ENCODE measurements at regions not wholly inside any gene's neighbourhood (a gene's known extent, or its start where the extent isn't known, plus 50 kb on each side); places are given as distances from the start of the nearest gene placed in this dataset.

DNA sequence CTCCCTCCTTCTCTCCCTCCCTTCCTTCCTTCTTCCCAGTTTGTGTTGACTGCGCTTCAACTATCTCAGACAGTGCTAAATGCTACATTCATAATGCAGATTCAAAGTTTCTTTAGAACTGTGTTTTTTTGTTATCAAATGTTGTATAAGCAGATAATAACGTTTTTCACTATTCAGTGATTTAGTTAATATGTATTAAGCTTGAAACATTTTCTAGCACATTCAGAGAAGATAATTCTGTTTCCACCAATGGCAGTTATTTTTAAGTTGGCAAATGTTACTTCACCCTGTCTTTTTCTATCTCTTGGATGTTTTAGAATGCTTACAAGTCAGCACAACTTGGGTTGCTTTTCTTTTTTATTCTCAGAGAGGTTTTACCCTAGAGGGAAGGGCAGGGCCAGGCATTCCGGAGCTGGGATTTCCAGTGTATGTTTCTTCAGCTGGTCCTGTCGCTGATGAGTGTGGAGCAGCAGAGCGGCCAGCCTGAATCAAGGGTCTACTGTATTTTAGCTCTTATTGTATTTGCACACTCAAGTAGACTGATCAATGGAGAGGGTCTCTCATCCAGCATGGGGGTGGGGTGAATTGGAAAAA, 162.3 kb upstream of the ARHGAP20 start:
- H3K14ac ChIP-seq (ENCODE audit: insufficient read depth, low read length), result no peak overlapping the region
- no peak overlapping the region for H3K23ac ChIP-seq (ENCODE audit: insufficient read length, low read depth, low read length)
- Mint-ChIP-seq H3K27me3 (ENCODE audit: low read depth) (no peaks in the 10 kb centered on the region), H3K4me1 (no peaks in the 10 kb centered on the region), H3K36me3 (ENCODE audit: insufficient read depth in 1 of 3, low read depth in 3 of 3) (no peaks in the 10 kb centered on the region), H3K9me3 (no peaks in the 10 kb centered on the region), H3K4me3 (no peak overlapping the region), H3K27ac (no peak overlapping the region)
- no peaks in the 10 kb centered on the region for H3K23me2 ChIP-seq (ENCODE audit: insufficient read length, low read depth, low read length, poor library complexity, severe bottlenecking)
- H3K79me1 ChIP-seq (ENCODE audit: insufficient read depth, low read depth, low read length, poor library complexity, severe bottlenecking), result no peaks in the 10 kb centered on the region
- H3K27me3 ChIP-seq (ENCODE audit: insufficient read depth, low read length), result no peaks in the 10 kb centered on the region
- no peak overlapping the region for H2BK20ac ChIP-seq (ENCODE audit: low read depth, low read length, poor library complexity, severe bottlenecking)
- H2BK15ac ChIP-seq (ENCODE audit: low read depth, low read length), result no peak overlapping the region; the same call in 1 of the 2 replicates
- no peak overlapping the region for H4K91ac ChIP-seq (ENCODE audit: insufficient read length, low read depth, low read length)
- no peak overlapping the region for H2AFZ ChIP-seq (ENCODE audit: low read length)
- no peak overlapping the region for H3K18ac ChIP-seq (ENCODE audit: insufficient read length, low read depth, low read length)
- TF ChIP-seq, protein P1, sequence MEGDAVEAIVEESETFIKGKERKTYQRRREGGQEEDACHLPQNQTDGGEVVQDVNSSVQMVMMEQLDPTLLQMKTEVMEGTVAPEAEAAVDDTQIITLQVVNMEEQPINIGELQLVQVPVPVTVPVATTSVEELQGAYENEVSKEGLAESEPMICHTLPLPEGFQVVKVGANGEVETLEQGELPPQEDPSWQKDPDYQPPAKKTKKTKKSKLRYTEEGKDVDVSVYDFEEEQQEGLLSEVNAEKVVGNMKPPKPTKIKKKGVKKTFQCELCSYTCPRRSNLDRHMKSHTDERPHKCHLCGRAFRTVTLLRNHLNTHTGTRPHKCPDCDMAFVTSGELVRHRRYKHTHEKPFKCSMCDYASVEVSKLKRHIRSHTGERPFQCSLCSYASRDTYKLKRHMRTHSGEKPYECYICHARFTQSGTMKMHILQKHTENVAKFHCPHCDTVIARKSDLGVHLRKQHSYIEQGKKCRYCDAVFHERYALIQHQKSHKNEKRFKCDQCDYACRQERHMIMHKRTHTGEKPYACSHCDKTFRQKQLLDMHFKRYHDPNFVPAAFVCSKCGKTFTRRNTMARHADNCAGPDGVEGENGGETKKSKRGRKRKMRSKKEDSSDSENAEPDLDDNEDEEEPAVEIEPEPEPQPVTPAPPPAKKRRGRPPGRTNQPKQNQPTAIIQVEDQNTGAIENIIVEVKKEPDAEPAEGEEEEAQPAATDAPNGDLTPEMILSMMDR (conservative IDR thresholded peaks at IDR 0.05), result no peak
- no peak overlapping the region for H3K9ac ChIP-seq (ENCODE audit: extremely low read depth, insufficient read length, low read length)
- H4K20me1 ChIP-seq (ENCODE audit: control insufficient read depth, insufficient read depth, insufficient read length), result no peaks in the 10 kb centered on the region
- H2BK120ac ChIP-seq (ENCODE audit: low read depth, low read length, poor library complexity, severe bottlenecking), result no peak overlapping the region
- DNase-seq, result no peak
- no peak overlapping the region for H3K27ac ChIP-seq (ENCODE audit: insufficient read length, low read depth, low read length)
- no peaks in the 10 kb centered on the region for H3K4me1 ChIP-seq (ENCODE audit: insufficient read depth, low read length)
- no peak overlapping the region for H2BK5ac ChIP-seq (ENCODE audit: insufficient read length, low read length)
- no peak overlapping the region for H3T11ph ChIP-seq (ENCODE audit: low read length)
- no peak overlapping the region for H4K8ac ChIP-seq (replicated peaks; ENCODE audit: insufficient read length, low read depth, low read length)
- H2BK12ac ChIP-seq (ENCODE audit: insufficient read length, low read depth, low read length), result no peak overlapping the region
- WGBS (ENCODE audit: extremely low coverage, insufficient read length, low lambda C conversion rate), result no CpG with 5 or more reads among the region's 5 CpGs
- H3K79me2 ChIP-seq (ENCODE audit: insufficient read depth, low read length), result no peaks in the 10 kb centered on the region
- no peak overlapping the region for H3K4me2 ChIP-seq (ENCODE audit: insufficient read depth, insufficient read length, low read length)
- no peak overlapping the region for H3K56ac ChIP-seq (ENCODE audit: insufficient read length, low read depth, low read length)
- H4K5ac ChIP-seq (ENCODE audit: insufficient read length, low read depth, low read length), result no peak overlapping the region
- H3K9me3 ChIP-seq (ENCODE audit: control insufficient read depth, low read depth, low read length), result no peaks in the 10 kb centered on the region
- H3K4ac ChIP-seq (ENCODE audit: low read depth, low read length), result no peak overlapping the region
- no peak overlapping the region for H2AK5ac ChIP-seq (ENCODE audit: insufficient read length, low read length)
